ENCODE measurements at regions not wholly inside any gene's neighbourhood (a gene's known extent, or its start where the extent isn't known, plus 50 kb on each side); places are given as distances from the start of the nearest gene placed in this dataset.
A peak's percentile ranks its signal among the peaks of the same experiment; 100 is the strongest.

DNA sequence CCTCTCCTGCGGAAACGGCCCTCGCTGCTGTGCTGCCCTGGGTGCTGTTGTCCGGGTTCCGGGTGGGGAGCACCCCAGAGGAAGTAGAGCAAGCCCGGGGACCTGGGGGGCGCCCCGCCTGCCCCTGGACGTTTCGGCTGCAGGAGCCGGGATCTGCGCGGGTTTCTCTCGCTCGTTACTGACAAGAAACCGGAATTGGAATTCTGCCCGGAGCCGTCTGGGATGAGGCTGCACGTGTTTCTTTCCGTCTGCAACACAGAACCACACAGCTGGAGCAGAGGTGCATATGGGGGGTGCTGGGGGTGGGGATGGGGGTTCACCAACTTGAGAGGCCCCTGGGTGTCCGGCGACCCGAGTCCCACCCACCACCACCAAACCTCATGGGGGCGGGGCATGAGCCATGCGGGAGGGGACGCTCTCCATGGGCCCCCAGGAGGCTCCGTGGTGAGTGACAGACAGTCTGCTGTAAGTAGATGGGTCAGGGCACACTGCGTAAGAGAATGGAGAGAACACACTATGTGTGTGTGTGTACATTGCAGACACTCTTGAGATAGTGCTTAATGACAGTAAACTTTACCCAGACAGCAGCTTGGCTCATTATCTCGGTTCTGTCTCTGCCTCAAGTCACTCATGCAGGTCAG, 261.4 kb upstream of the C1orf174 start:
- POLR2A ChIA-PET: no interaction called here
- no peaks in the 10 kb centered on the region for H3K27me3 Mint-ChIP-seq
- no peak overlapping the region for H3K27ac Mint-ChIP-seq
- H3K4me3 Mint-ChIP-seq: no peak overlapping the region
- CTCF ChIA-PET: no interaction called here
- no peak for DNase-seq
- H3K9me3 Mint-ChIP-seq: no peaks in the 10 kb centered on the region
- H3K36me3 Mint-ChIP-seq (ENCODE audit: low read depth): no peaks in the 10 kb centered on the region
- no peaks in the 10 kb centered on the region for H3K4me1 Mint-ChIP-seq

DNA sequence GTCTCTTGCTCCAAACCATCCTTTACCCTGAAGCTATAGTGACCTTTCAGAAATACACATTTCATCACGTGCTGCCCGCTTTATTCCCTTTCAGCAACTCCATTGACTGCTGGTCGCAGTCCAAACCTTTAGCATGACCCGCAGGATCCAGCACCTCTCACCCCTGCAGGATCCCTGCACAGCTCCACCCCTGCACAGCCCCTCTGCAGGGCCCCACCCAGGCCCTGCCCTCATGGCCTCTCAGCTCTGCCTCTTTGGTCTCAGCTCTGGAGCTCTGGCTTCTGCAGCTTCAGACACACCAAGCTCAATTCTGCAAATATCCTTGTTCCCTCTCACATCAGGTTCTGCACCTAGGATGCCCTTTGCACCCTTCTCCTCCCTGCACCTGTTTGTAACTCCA, 264.9 kb upstream of the C1orf174 start:
- H3K36me3 Mint-ChIP-seq (ENCODE audit: low read depth): no peaks in the 10 kb centered on the region
- no peaks in the 10 kb centered on the region for H3K9me3 Mint-ChIP-seq
- ChIA-PET POLR2A (no interaction called here), CTCF (no interaction called here)
- no peak overlapping the region for H3K27ac Mint-ChIP-seq
- no peaks in the 10 kb centered on the region for H3K27me3 Mint-ChIP-seq
- DNase-seq: no peak
- no peaks in the 10 kb centered on the region for H3K4me1 Mint-ChIP-seq
- no peak overlapping the region for H3K4me3 Mint-ChIP-seq

DNA sequence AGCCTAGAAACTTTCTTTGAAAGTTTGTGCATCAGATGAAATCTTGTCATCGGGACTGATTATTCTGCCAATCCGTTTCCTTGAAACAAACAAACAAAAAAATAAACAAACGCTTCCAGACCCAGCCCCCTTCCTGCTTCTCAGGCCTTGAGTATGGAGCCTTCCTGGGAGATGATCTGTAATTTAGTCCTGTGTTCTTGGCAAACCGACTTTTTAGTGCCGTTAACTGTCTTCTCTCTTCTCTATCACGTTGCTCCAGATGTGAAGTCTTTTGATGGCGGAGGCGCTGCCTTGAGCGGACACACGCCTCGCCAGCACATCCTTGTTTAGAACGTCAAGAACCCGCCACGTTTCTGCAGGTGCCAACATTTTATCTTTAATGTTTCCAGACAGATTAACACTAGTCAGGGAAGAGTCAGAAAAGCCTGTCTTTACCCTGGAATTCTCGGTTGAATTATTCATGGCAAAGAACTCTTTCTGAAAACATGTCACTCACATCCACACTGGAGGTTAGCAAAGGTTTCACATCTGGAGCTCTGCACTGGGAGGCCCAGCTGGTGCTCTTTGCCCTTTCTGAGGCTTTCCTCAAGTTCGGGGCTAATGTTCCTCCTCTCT, 265.7 kb upstream of the C1orf174 start:
- Mint-ChIP-seq H3K27me3 (no peaks in the 10 kb centered on the region), H3K4me3 (no peak overlapping the region), H3K27ac (no peak overlapping the region), H3K9me3 (no peaks in the 10 kb centered on the region), H3K4me1 (no peaks in the 10 kb centered on the region), H3K36me3 (ENCODE audit: low read depth) (no peaks in the 10 kb centered on the region)
- ChIA-PET CTCF (no interaction called here), POLR2A (no interaction called here)
- DNase-seq: no peak

DNA sequence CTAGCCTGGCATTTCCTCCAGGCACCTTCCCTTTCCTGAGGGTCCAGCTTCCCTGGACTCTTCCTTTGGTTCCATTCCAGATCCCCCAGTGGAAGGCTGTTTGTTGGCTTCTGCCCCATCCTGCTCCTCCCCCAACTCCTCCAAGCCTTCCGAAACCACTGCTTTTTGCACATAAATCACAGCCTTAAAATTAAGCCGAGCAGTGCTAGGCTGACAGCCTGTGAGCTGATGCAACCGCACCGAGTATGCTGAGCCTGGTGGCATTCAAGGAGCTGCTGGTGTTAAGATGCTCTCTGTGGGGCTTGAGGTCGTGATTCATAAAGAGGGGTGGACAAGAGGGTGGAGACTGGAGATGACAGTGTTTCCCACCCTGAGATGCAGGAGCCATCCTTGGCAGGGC, 266.6 kb upstream of the C1orf174 start:
- Mint-ChIP-seq H3K27ac (no peak overlapping the region), H3K4me3 (no peak overlapping the region), H3K27me3 (no peaks in the 10 kb centered on the region), H3K36me3 (ENCODE audit: low read depth) (no peaks in the 10 kb centered on the region), H3K4me1 (no peaks in the 10 kb centered on the region), H3K9me3 (no peaks in the 10 kb centered on the region)
- DNase-seq: no peak
- ChIA-PET CTCF (no interaction called here), POLR2A (no interaction called here)

DNA sequence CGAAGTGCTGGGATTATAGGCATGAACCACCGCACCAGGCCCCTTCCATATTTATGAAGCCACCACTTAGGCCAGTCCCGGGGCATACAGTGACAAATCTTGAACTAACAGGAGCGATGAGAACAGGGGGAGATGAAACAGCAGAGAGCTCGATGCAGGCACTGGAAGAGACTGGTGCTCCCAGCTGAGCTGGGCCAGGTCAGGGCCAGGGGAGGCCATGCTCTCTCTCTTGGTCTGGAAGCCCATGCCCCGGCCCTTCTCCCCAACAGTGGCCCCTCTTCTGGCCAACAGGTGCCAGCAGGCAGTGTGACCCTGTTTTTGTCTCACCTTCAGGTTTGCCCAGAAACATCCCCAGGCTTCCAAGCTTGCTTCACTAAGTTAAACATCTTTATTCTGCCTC, 269.9 kb upstream of the C1orf174 start:
- no peak for DNase-seq
- H3K27ac Mint-ChIP-seq: no peak overlapping the region
- no peak overlapping the region for H3K4me3 Mint-ChIP-seq
- H3K27me3 Mint-ChIP-seq: no peaks in the 10 kb centered on the region
- no peaks in the 10 kb centered on the region for H3K9me3 Mint-ChIP-seq
- H3K4me1 Mint-ChIP-seq: no peaks in the 10 kb centered on the region
- CTCF ChIA-PET: no interaction called here
- no peaks in the 10 kb centered on the region for H3K36me3 Mint-ChIP-seq (ENCODE audit: low read depth)
- POLR2A ChIA-PET: no interaction called here

DNA sequence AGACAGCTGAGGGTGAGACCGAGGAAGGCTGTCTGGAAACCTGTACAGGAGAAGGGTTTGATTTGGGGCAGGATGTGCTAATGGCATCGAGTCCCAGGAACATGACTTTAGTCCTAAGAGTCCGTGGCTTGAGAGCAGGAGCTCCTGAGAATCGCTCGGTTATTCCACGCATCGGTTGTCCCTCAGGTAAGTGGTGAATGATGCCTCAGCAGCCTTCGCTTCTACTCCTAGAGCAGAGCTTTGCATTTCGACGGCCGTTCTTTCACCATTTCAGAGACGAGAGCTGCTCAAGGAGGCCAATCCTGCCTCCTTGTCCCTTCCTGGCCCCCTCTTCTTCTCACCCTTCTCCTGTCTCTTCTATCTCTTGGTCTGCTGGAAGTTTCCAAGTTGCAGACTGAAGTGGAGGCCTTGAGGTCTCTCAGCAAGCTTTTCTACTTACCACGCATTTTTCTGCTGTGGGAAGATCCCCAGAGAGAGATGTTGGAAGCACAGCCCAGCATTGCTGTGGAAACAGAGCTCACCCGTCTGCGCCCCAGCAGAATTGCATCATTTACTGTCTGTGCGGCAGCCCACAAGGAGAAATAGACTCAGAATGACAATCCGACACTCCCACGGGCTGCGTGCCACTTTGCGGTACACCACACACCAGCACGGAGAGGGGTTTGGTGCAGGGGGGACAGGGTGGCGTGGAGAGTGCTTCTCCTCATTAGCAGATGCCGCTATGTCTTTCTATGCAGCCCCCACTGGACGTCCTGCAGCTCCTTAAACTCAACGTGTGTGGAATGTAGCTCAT, 270.7 kb upstream of the C1orf174 start:
- Mint-ChIP-seq H3K4me3 (no peak overlapping the region), H3K4me1 (no peaks in the 10 kb centered on the region), H3K27me3 (no peaks in the 10 kb centered on the region), H3K9me3 (no peaks in the 10 kb centered on the region), H3K27ac (no peak overlapping the region), H3K36me3 (ENCODE audit: low read depth) (no peaks in the 10 kb centered on the region)
- no peak for DNase-seq
- CTCF ChIA-PET: no interaction called here
- POLR2A ChIA-PET: no interaction called here

DNA sequence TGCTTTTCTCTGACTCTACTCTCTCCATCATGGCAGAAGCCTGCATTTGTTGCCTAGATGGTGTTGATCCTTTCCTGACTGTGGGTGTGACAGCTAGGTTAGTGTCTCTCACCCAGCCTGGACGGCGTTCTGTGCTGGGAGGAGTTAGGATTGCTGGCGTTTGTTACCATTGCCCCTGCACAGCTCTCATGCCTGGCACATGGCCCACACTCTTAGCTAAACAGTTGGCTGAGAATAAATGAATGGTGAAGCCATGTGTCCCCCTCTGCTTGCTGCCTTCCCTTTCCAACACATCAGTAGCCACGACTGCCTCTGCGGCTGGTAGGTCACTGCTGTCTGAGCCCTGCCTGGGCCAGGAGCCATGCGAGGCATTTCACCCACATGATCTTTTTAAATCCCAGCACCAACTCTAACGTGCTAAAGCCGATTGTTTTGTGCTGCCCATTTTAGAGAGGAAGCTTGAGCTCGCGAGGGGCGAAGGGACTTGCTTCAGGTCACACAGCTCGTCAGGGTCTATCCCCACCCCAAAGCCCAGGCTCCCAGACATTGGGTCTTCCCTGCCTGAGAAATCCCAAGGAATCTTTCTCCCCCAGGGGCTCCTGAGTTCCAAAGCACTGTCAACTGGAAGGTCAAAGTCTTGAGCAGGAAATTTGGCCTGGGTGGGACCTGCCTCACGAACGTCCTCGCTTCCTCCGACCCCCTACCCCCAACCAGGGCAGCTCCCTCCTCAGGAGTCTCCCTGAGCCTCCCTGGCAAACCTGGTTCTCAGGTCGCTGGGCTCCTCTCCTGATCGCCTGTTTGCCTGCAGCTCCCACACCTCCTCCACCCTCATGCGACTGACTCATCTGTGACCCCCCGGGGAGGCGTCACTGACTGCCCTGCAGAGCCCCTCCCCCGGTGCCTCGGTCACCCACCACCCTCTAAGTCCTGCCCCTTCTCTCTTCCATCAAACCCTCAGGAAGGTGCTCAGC, 271.7 kb upstream of the C1orf174 start:
- H3K27ac Mint-ChIP-seq: peak overlapping the region; percentile 43
- no peaks in the 10 kb centered on the region for H3K9me3 Mint-ChIP-seq
- no peaks in the 10 kb centered on the region for H3K27me3 Mint-ChIP-seq
- H3K36me3 Mint-ChIP-seq (ENCODE audit: low read depth): no peaks in the 10 kb centered on the region
- ChIA-PET POLR2A (no interaction called here), CTCF (no interaction called here)
- no peaks in the 10 kb centered on the region for H3K4me1 Mint-ChIP-seq
- H3K4me3 Mint-ChIP-seq: no peak overlapping the region
- no peak for DNase-seq

DNA sequence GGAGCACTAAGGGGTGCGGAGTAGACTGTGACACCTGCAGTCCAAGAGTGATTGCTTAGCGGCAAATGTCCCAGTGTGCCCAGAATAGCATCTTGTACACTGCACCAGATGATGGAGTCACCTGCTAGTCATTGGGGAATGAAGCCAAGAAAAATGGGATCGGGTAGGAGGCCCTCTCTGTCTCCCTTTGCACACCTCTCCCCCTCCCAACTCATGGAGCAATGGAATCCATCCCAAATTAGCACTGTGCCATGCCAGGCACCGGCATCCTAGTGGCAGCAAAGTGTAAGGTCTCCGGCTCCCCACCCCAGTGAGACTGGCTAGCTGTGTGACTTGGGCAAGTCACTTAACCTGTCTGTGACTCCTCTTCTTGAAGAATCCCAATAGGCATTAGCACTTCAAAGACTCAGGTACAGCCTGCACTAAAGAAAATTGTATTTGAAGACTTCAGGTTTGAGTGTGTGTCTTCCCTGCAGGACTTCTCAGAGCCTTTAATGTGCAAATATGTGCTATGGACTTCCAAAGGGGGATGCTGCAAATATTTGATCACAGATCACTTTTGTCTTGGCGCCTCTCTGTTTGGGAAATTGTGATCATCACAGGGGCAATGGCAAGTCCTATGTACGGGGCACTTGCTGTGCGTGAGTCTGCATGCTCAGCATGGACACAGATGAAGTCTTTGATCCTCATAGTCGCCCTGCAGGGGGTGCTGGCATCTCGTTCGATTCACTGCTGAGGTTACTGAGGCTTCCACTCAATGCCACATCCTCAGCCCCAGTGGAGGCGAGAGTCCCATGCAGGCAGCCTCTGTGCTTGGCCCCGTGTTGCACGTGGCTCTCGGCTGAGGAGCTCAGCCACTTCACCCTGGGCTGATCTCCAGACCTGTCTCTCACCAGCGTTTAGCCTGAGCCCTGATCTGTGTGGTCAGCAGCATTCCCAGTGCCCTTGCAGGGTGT, 272.9 kb upstream of the C1orf174 start:
- Mint-ChIP-seq H3K4me1 (no peaks in the 10 kb centered on the region), H3K4me3 (no peak overlapping the region)
- peak; percentile 31 for DNase-seq

DNA sequence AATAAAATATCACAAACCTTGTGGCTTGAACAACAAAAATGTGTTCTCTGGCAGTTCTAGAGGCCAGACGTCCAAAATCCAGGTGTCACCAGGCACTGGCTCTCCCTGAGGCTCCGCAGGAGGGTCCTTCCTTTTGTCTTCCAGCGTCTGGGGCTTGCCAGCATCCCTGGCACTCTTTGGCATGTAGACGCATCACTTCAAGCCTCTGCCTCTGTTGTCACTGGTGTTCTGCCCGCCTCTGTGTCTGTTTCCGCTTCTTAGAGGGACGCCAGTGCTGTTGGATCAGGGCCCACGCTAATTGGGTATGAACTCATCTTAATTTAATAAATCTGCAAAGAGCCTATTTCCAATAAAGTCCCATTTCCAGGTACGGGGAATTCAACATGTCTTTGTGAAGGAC, 273.7 kb upstream of the C1orf174 start:
- no peak overlapping the region for H3K27ac Mint-ChIP-seq
- no peaks in the 10 kb centered on the region for H3K36me3 Mint-ChIP-seq (ENCODE audit: low read depth)
- CTCF ChIA-PET: no interaction called here

More for the DNA sequence above, 272.9 kb upstream of the C1orf174 start:
- CTCF ChIA-PET: no interaction called here
- Mint-ChIP-seq H3K9me3 (no peaks in the 10 kb centered on the region), H3K27ac (peak overlapping the region; percentile 43), H3K27me3 (no peaks in the 10 kb centered on the region), H3K36me3 (ENCODE audit: low read depth) (no peaks in the 10 kb centered on the region)
- POLR2A ChIA-PET: no interaction called here

DNA sequence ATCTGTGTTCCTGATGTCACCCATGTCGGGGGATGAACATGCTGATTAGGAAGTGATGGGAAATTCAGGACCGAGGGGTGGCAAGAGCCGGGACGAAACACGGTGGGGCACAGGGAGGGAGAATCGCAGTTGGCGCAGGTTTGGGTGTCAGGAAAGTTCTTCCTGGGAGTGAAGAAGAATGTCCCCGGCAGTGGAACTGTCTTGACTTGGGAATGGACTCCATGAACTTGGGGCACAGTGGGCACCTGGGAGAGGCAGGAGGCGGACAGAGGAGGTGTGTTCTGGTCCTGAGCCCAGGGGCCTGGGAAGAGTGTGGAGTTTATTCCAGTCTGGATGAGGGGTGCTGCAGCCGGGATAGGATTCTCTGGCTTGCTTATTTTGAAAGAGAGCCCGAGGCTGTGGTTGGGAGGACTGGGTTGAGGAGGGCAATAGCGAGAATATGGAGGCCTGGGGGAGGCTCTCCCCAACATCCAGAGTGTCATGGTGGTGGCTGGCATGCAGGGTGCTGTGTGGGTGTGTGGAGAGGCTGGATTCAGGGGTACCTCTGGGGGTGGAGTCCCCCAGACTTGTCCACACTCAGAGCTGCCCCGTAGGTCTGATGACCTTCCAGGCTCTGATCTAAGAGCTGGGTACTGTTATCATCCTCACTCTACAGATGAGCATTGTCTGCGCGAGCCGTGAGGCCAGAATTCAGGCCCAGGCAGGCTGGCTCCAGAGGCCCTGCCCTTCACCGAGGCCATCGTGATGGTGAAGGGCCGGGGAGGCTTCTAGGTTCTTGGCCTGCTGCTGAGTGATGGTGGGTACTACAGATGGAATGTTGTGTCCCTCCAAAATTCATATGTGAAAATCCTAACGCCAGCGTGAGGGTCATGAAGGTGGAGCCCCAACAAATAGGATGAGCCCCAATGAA, 274.5 kb upstream of the C1orf174 start:
- POLR2A ChIA-PET: no interaction called here
- no peaks in the 10 kb centered on the region for H3K4me1 Mint-ChIP-seq
- CTCF ChIA-PET: no interaction called here
- H3K27ac Mint-ChIP-seq: no peak overlapping the region
- no peak for DNase-seq
- no peak overlapping the region for H3K4me3 Mint-ChIP-seq
- H3K36me3 Mint-ChIP-seq (ENCODE audit: low read depth): no peaks in the 10 kb centered on the region
- H3K9me3 Mint-ChIP-seq: no peaks in the 10 kb centered on the region
- H3K27me3 Mint-ChIP-seq: no peaks in the 10 kb centered on the region

More for the DNA sequence above, 273.7 kb upstream of the C1orf174 start:
- Mint-ChIP-seq H3K4me3 (no peak overlapping the region), H3K27me3 (no peaks in the 10 kb centered on the region), H3K9me3 (no peaks in the 10 kb centered on the region), H3K4me1 (no peaks in the 10 kb centered on the region)
- POLR2A ChIA-PET: no interaction called here
- DNase-seq: no peak

DNA sequence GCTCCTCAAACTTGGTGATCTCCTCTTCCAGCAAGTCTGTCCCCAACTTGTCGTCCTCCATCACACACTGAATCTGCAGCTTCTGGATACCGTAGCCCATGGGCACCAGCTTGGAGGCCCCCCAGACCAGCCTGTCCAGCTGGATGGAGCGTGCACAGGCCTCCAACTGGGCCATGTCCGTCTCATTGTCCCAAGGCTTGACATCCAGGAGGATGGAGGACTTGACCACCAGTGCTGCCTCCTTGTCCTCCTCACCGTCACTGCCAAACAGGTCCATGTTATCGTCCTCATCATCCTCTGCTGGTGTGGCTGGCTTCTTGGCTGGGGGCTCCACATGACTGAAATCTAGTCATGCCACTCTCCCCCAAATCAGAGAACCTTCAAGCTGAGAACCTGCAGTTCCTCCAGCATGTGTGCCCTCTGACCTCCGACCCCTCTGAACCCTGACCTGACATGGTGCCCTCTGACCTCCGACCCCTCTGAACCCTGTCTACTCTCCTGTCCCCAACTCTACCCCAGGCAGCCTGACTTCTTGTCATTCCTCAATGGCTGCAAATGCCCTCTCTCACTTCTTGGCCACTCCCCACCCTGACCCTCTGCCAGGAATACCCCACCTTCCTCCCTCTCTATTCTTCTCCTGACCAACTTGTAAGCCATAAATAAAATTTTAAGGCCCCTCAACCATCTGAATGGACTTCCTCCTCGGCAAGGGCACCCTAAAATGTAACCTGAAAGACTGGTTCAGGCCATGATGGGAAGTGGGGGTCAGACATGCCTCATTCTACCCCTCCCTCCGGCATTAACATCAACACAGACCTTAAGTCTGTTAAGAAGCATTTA, 275.7 kb upstream of the C1orf174 start:
- DNase-seq: no peak
- Mint-ChIP-seq H3K4me1 (no peaks in the 10 kb centered on the region), H3K4me3 (no peak overlapping the region), H3K36me3 (ENCODE audit: low read depth) (no peaks in the 10 kb centered on the region), H3K27me3 (no peaks in the 10 kb centered on the region), H3K9me3 (no peaks in the 10 kb centered on the region), H3K27ac (no peak overlapping the region)
- ChIA-PET CTCF (no interaction called here), POLR2A (no interaction called here)
